Neural progenitor cell (in vitro differentiated cells): ENCODE measurements at regions not wholly inside any gene's neighbourhood (a gene's known extent, or its start where the extent isn't known, plus 50 kb on each side); places are given as distances from the start of the nearest gene placed in this dataset.

Source experiments
- CTCF ChIP-seq: fragments of 200-600 bp; sonication (generic); IDR thresholded peaks from 2 replicates; pipeline ENCODE4 v1.5.1; 2017; ENCODE audit warnings: antibody characterized with exemption, mild to moderate bottlenecking
- EZH2 ChIP-seq: fragments of 200-600 bp; sonication (generic); IDR thresholded peaks from 2 replicates; pipeline ENCODE4 v1.6.1; 2017; ENCODE audit warnings: antibody characterized with exemption, mild to moderate bottlenecking, moderate library complexity

GRCh38 chr7:123397746-123398338, 136.6 kb downstream of the IQUB start:
- TF ChIP-seq CTCF, result no peak
- TF ChIP-seq EZH2, result no peak
